Activated CD8-positive, alpha-beta memory T cell treated with anti-CD3 and anti-CD28 coated beads, Interleukin-2, amount 50 U/mL, for 1 hour (primary cell): ENCODE measurements at regions not wholly inside any gene's neighbourhood (a gene's known extent, or its start where the extent isn't known, plus 50 kb on each side); places are given as distances from the start of the nearest gene placed in this dataset.
"Not testable (repeated sequence)": the region's sequence is repeated elsewhere in the genome, so short reads cannot be mapped to it uniquely, and the experiment has no call there.

ENCODE experiments used
- DNase-seq: peaks from one replicate; pipeline ENCODE4 v3.0.0-alpha.2; 2020; ENCODE audit errors: extremely low read depth

- no peak for DNase-seq
Measured at GRCh38 chr7:155377071-155377837, 79.6 kb downstream of the INSIG1 start.

- DNase-seq: no peak
Measured at GRCh38 chr7:155377838-155378579, 79.9 kb upstream of the EN2 start.

GRCh38 chr7:155378580-155378934 is 79.4 kb upstream of the EN2 start:
- DNase-seq: no peak

- DNase-seq: no peak
Measured at GRCh38 chr7:155378959-155379871, 78.7 kb upstream of the EN2 start.

GRCh38 chr7:155380221-155380861 is 77.6 kb upstream of the EN2 start:
- peak; percentile 5 for DNase-seq

GRCh38 chr7:155380976-155381851 is 76.7 kb upstream of the EN2 start:
- no peak for DNase-seq

- no peak for DNase-seq
Measured at GRCh38 chr7:155381852-155382801, 75.8 kb upstream of the EN2 start.

- DNase-seq: no peak
Measured at GRCh38 chr7:155382802-155383171, 75.1 kb upstream of the EN2 start.

- DNase-seq: no peak
Measured at GRCh38 chr7:155383756-155384491, 74.0 kb upstream of the EN2 start.

- DNase-seq: no peak
Measured at GRCh38 chr7:155384751-155385150, 73.2 kb upstream of the EN2 start.

- not testable (repeated sequence) for DNase-seq
Measured at GRCh38 chr7:155385182-155385581, 72.7 kb upstream of the EN2 start.

- DNase-seq: no peak
Measured at GRCh38 chr7:155386608-155387007, 71.3 kb upstream of the EN2 start.

- no peak for DNase-seq
Measured at GRCh38 chr7:155387066-155387620, 70.8 kb upstream of the EN2 start.

GRCh38 chr7:155388561-155388960 is 69.4 kb upstream of the EN2 start:
- no peak for DNase-seq

GRCh38 chr7:155391414-155391813 is 66.5 kb upstream of the EN2 start:
- no peak for DNase-seq

GRCh38 chr7:155392726-155393570 is 65.0 kb upstream of the EN2 start:
- no peak for DNase-seq

GRCh38 chr7:155394413-155394812 is 63.5 kb upstream of the EN2 start:
- DNase-seq: no peak
